HEK293 (cell line): ENCODE measurements at regions not wholly inside any gene's neighbourhood (a gene's known extent, or its start where the extent isn't known, plus 50 kb on each side); places are given as distances from the start of the nearest gene placed in this dataset.

Experiments used
- BCL6B ChIP-seq: fragments of 450-650 bp; formaldehyde crosslinking; IDR thresholded peaks from 2 replicates; pipeline ENCODE4 v1.5.1; 2017; ENCODE audit warnings: missing biosample characterization, missing genetic modification characterization
- GLI4 ChIP-seq: fragments of 450-650 bp; formaldehyde crosslinking; IDR thresholded peaks from 2 replicates; pipeline ENCODE4 v1.5.1; 2016; ENCODE audit warnings: missing biosample characterization, missing genetic modification characterization
- KLF8 ChIP-seq: fragments of 450-650 bp; formaldehyde crosslinking; IDR thresholded peaks from 2 replicates; pipeline ENCODE4 v1.5.1; 2016; ENCODE audit warnings: missing biosample characterization, missing genetic modification characterization
- MZF1 ChIP-seq: fragments of 450-650 bp; formaldehyde crosslinking; IDR thresholded peaks from 2 replicates; pipeline ENCODE4 v1.5.1; 2017; ENCODE audit warnings: missing biosample characterization, missing genetic modification characterization, borderline replicate concordance
- RBAK ChIP-seq: fragments of 450-650 bp; formaldehyde crosslinking; IDR thresholded peaks from 2 replicates; pipeline ENCODE4 v1.5.1; 2016; ENCODE audit warnings: missing biosample characterization, missing genetic modification characterization
- SCRT1 ChIP-seq: fragments of 450-650 bp; formaldehyde crosslinking; IDR thresholded peaks from 2 replicates; pipeline ENCODE4 v1.5.1; 2016; ENCODE audit warnings: missing biosample characterization, missing genetic modification characterization, borderline replicate concordance
- SP7 ChIP-seq: fragments of 450-650 bp; formaldehyde crosslinking; IDR thresholded peaks from 2 replicates; pipeline ENCODE4 v1.5.1; 2016; ENCODE audit warnings: missing biosample characterization, missing genetic modification characterization
- TCF7L2 ChIP-seq: IDR thresholded peaks from 2 replicates; pipeline ENCODE4 v1.6.1; 2011; ENCODE audit warnings: low read depth, mild to moderate bottlenecking, inconsistent platforms, low read length, moderate library complexity, borderline replicate concordance
- TRIM28 ChIP-seq: IDR thresholded peaks from 2 replicates; pipeline ENCODE4 v1.6.1; 2011; ENCODE audit warnings: low read length, control low read depth, borderline replicate concordance
- WT1 ChIP-seq: fragments of 450-650 bp; formaldehyde crosslinking; IDR thresholded peaks from 2 replicates; pipeline ENCODE4 v1.5.1; 2016; ENCODE audit warnings: missing biosample characterization, missing genetic modification characterization
- ZFP3 ChIP-seq: fragments of 450-650 bp; formaldehyde crosslinking; IDR thresholded peaks from 2 replicates; pipeline ENCODE4 v1.5.1; 2016; ENCODE audit warnings: low read depth, missing biosample characterization, missing genetic modification characterization
- ZIC2 ChIP-seq: fragments of 450-650 bp; formaldehyde crosslinking; IDR thresholded peaks from 2 replicates; pipeline ENCODE4 v1.5.1; 2016; ENCODE audit warnings: missing biosample characterization, missing genetic modification characterization
- ZNF146 ChIP-seq: fragments of 450-650 bp; formaldehyde crosslinking; IDR thresholded peaks from 2 replicates; pipeline ENCODE4 v1.5.1; 2016; ENCODE audit warnings: missing biosample characterization, missing genetic modification characterization
- ZNF16 ChIP-seq: fragments of 450-650 bp; formaldehyde crosslinking; IDR thresholded peaks from 2 replicates; pipeline ENCODE4 v1.5.1; 2016; ENCODE audit warnings: low read depth, missing biosample characterization, missing genetic modification characterization
- ZNF202 ChIP-seq: fragments of 450-650 bp; formaldehyde crosslinking; IDR thresholded peaks from 2 replicates; pipeline ENCODE4 v1.5.1; 2016; ENCODE audit warnings: missing biosample characterization, missing genetic modification characterization, borderline replicate concordance
- ZNF239 ChIP-seq: fragments of 450-650 bp; formaldehyde crosslinking; IDR thresholded peaks from 2 replicates; pipeline ENCODE4 v1.5.1; 2016; ENCODE audit warnings: missing biosample characterization, missing genetic modification characterization
- ZNF266 ChIP-seq: fragments of 450-650 bp; formaldehyde crosslinking; IDR thresholded peaks from 2 replicates; pipeline ENCODE4 v1.5.1; 2016; ENCODE audit warnings: missing biosample characterization, missing genetic modification characterization, low read depth
- ZNF366 ChIP-seq: fragments of 450-650 bp; formaldehyde crosslinking; conservative IDR thresholded peaks from 2 replicates; pipeline ENCODE4 v1.5.1; 2016; ENCODE audit warnings: missing biosample characterization, missing genetic modification characterization
- ZNF394 ChIP-seq: fragments of 450-650 bp; formaldehyde crosslinking; IDR thresholded peaks from 2 replicates; pipeline ENCODE4 v1.5.1; 2016; ENCODE audit warnings: missing biosample characterization, missing genetic modification characterization, mild to moderate bottlenecking, moderate library complexity, borderline replicate concordance
- ZNF416 ChIP-seq: fragments of 450-650 bp; formaldehyde crosslinking; IDR thresholded peaks from 2 replicates; pipeline ENCODE4 v1.5.1; 2016; ENCODE audit warnings: missing biosample characterization, missing genetic modification characterization
- ZNF514 ChIP-seq: fragments of 450-650 bp; formaldehyde crosslinking; IDR thresholded peaks from 2 replicates; pipeline ENCODE4 v1.5.1; 2016; ENCODE audit warnings: missing biosample characterization, missing genetic modification characterization
- ZNF560 ChIP-seq: fragments of 450-650 bp; formaldehyde crosslinking; IDR thresholded peaks from 2 replicates; pipeline ENCODE4 v1.5.1; 2017; ENCODE audit warnings: missing biosample characterization, missing genetic modification characterization, borderline replicate concordance
- ZNF610 ChIP-seq: fragments of 450-650 bp; formaldehyde crosslinking; IDR thresholded peaks from 2 replicates; pipeline ENCODE4 v1.5.1; 2016; ENCODE audit warnings: missing biosample characterization, missing genetic modification characterization, borderline replicate concordance
- ZNF624 ChIP-seq: fragments of 450-650 bp; formaldehyde crosslinking; IDR thresholded peaks from 2 replicates; pipeline ENCODE4 v1.5.1; 2017; ENCODE audit warnings: missing biosample characterization, missing genetic modification characterization
- ZNF658 ChIP-seq: fragments of 450-650 bp; formaldehyde crosslinking; IDR thresholded peaks from 2 replicates; pipeline ENCODE4; 2016; ENCODE audit warnings: missing biosample characterization, missing genetic modification characterization
- ZNF660 ChIP-seq: fragments of 450-650 bp; IDR thresholded peaks from 2 replicates; pipeline ENCODE4 v1.5.1; 2018; ENCODE audit warnings: missing biosample characterization, mild to moderate bottlenecking, missing genetic modification characterization
- ZNF677 ChIP-seq: fragments of 450-650 bp; IDR thresholded peaks from 2 replicates; pipeline ENCODE4 v1.5.0; 2018; ENCODE audit warnings: missing biosample characterization, mild to moderate bottlenecking, missing genetic modification characterization, moderate library complexity
- ZNF777 ChIP-seq: fragments of 450-650 bp; formaldehyde crosslinking; IDR thresholded peaks from 2 replicates; pipeline ENCODE4 v1.5.1; 2017; ENCODE audit warnings: missing biosample characterization, missing genetic modification characterization, borderline replicate concordance
- ZNF843 ChIP-seq: fragments of 450-650 bp; formaldehyde crosslinking; IDR thresholded peaks from 2 replicates; pipeline ENCODE4 v1.5.1; 2016; ENCODE audit warnings: missing biosample characterization, missing genetic modification characterization
- ZSCAN16 ChIP-seq: fragments of 450-650 bp; formaldehyde crosslinking; IDR thresholded peaks from 2 replicates; pipeline ENCODE4 v1.5.1; 2016; ENCODE audit warnings: missing biosample characterization, missing genetic modification characterization
- ZSCAN30 ChIP-seq: fragments of 450-650 bp; IDR thresholded peaks from 2 replicates; pipeline ENCODE4 v1.5.1; 2018; ENCODE audit warnings: missing biosample characterization, mild to moderate bottlenecking, missing genetic modification characterization, moderate library complexity
- TF ChIP-seq, protein P1 (sequence below): fragments of 450-650 bp; formaldehyde crosslinking; IDR thresholded peaks from 2 replicates; pipeline ENCODE4 v1.5.1; 2016; ENCODE audit warnings: missing biosample characterization, missing genetic modification characterization, low read depth
- TF ChIP-seq, protein P2 (sequence below): fragments of 450-650 bp; formaldehyde crosslinking; IDR thresholded peaks from 2 replicates; pipeline ENCODE4 v1.5.1; 2016; ENCODE audit warnings: missing biosample characterization, missing genetic modification characterization
- TF ChIP-seq, protein P3 (sequence below): fragments of 450-650 bp; formaldehyde crosslinking; IDR thresholded peaks from 2 replicates; pipeline ENCODE4 v1.5.1; 2016; ENCODE audit warnings: missing biosample characterization, missing genetic modification characterization

- TF ChIP-seq BCL6B (no peak), ZNF416 (tag by site-specific recombination) (no peak), TRIM28 (peak; percentile 84), ZNF16 (tag by site-specific recombination) (no peak), ZNF239 (tag by site-specific recombination) (no peak), ZNF677 (no peak), ZSCAN30 (tag by site-specific recombination) (peak; percentile 46; the same call in 1 of the 2 replicates), ZNF266 (tag by site-specific recombination) (no peak), ZNF366 (tag by site-specific recombination) (peak; percentile 62), ZNF777 (tag by site-specific recombination) (no peak), SCRT1 (tag by site-specific recombination) (0 out of 2 replicates have a peak, but pooled peaks have one; percentile 62), ZNF146 (tag by site-specific recombination) (0 out of 2 replicates have a peak, but pooled peaks have one; percentile 22), ZNF514 (no peak), RBAK (tag by site-specific recombination) (no peak), ZNF560 (tag by site-specific recombination) (no peak), ZNF394 (tag by site-specific recombination) (0 out of 2 replicates have a peak, but pooled peaks have one; percentile 37), TCF7L2 (peak; percentile 62; the same call in 1 of the 2 replicates), ZSCAN16 (tag by site-specific recombination) (no peak), GLI4 (tag by site-specific recombination) (no peak), WT1 (tag by site-specific recombination) (peak; percentile 90), ZNF660 (tag by site-specific recombination) (0 out of 2 replicates have a peak, but pooled peaks have one; percentile 12), KLF8 (tag by site-specific recombination) (peak; percentile 57; the same call in 1 of the 2 replicates), MZF1 (tag by site-specific recombination) (peak; percentile 69; the same call in 1 of the 2 replicates), ZNF624 (tag by site-specific recombination) (no peak), ZNF658 (tag by site-specific recombination) (no peak), ZIC2 (peak; percentile 33; the same call in 1 of the 2 replicates), ZFP3 (tag by site-specific recombination) (no peak), ZNF610 (0 out of 2 replicates have a peak, but pooled peaks have one; percentile 43), ZNF843 (peak; percentile 99), SP7 (tag by site-specific recombination) (peak; percentile 97), ZNF202 (no peak)
- TF ChIP-seq, protein P1, sequence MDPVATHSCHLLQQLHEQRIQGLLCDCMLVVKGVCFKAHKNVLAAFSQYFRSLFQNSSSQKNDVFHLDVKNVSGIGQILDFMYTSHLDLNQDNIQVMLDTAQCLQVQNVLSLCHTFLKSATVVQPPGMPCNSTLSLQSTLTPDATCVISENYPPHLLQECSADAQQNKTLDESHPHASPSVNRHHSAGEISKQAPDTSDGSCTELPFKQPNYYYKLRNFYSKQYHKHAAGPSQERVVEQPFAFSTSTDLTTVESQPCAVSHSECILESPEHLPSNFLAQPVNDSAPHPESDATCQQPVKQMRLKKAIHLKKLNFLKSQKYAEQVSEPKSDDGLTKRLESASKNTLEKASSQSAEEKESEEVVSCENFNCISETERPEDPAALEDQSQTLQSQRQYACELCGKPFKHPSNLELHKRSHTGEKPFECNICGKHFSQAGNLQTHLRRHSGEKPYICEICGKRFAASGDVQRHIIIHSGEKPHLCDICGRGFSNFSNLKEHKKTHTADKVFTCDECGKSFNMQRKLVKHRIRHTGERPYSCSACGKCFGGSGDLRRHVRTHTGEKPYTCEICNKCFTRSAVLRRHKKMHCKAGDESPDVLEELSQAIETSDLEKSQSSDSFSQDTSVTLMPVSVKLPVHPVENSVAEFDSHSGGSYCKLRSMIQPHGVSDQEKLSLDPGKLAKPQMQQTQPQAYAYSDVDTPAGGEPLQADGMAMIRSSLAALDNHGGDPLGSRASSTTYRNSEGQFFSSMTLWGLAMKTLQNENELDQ (tag by site-specific recombination): no peak
- TF ChIP-seq, protein P2, sequence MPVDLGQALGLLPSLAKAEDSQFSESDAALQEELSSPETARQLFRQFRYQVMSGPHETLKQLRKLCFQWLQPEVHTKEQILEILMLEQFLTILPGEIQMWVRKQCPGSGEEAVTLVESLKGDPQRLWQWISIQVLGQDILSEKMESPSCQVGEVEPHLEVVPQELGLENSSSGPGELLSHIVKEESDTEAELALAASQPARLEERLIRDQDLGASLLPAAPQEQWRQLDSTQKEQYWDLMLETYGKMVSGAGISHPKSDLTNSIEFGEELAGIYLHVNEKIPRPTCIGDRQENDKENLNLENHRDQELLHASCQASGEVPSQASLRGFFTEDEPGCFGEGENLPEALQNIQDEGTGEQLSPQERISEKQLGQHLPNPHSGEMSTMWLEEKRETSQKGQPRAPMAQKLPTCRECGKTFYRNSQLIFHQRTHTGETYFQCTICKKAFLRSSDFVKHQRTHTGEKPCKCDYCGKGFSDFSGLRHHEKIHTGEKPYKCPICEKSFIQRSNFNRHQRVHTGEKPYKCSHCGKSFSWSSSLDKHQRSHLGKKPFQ (tag by site-specific recombination): peak; percentile 96
- TF ChIP-seq, protein P3, sequence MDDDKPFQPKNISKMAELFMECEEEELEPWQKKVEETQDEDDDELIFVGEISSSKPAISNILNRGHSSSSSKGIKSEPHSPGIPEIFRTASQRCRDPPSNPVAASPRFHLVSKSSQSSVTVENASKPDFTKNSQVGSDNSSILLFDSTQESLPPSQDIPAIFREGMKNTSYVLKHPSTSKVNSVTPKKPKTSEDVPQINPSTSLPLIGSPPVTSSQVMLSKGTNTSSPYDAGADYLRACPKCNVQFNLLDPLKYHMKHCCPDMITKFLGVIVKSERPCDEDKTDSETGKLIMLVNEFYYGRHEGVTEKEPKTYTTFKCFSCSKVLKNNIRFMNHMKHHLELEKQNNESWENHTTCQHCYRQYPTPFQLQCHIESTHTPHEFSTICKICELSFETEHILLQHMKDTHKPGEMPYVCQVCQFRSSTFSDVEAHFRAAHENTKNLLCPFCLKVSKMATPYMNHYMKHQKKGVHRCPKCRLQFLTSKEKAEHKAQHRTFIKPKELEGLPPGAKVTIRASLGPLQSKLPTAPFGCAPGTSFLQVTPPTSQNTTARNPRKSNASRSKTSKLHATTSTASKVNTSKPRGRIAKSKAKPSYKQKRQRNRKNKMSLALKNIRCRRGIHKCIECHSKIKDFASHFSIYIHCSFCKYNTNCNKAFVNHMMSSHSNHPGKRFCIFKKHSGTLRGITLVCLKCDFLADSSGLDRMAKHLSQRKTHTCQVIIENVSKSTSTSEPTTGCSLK (tag by site-specific recombination): no peak
These were observed 101.4 kb upstream of the MTNR1B start (continued) for GRCh38 chr11:92867913-92868619.
